KMS-11 (cell line): ENCODE measurements at regions not wholly inside any gene's neighbourhood (a gene's known extent, or its start where the extent isn't known, plus 50 kb on each side); places are given as distances from the start of the nearest gene placed in this dataset.

Experiments used
- H2AFZ ChIP-seq: fragments of 200-600 bp; sonication (generic); 2 replicates; pipeline ENCODE4 v1.6.1; 2016; ENCODE audit warnings: antibody characterized with exemption, mixed run types, low read depth
- H3K27ac ChIP-seq: fragments of 200-600 bp; sonication (generic); 2 replicates; pipeline ENCODE4 v1.6.1; 2016; ENCODE audit warnings: mild to moderate bottlenecking, mixed run types
- H3K27me3 ChIP-seq: fragments of 200-600 bp; sonication (generic); 2 replicates; pipeline ENCODE4 v1.6.1; 2017; ENCODE audit warnings: mild to moderate bottlenecking, low read depth, mixed run types, moderate library complexity; ENCODE audit not compliant: insufficient read depth
- H3K36me3 ChIP-seq: fragments of 200-600 bp; sonication (generic); 2 replicates; pipeline ENCODE4 v1.6.1; 2017; ENCODE audit warnings: mild to moderate bottlenecking, mixed run types; ENCODE audit not compliant: insufficient read depth
- H3K4me1 ChIP-seq: fragments of 200-600 bp; sonication (generic); 2 replicates; pipeline ENCODE4 v1.6.1; 2016; ENCODE audit warnings: mild to moderate bottlenecking, low read depth, mixed run types; ENCODE audit not compliant: poor library complexity, severe bottlenecking
- H3K4me2 ChIP-seq: fragments of 200-600 bp; sonication (generic); 2 replicates; pipeline ENCODE4 v1.7.0; 2016; ENCODE audit warnings: mild to moderate bottlenecking, mixed run types
- H3K4me3 ChIP-seq: fragments of 200-600 bp; sonication (generic); IDR thresholded peaks from 2 replicates; pipeline ENCODE4 v1.6.1; 2017; ENCODE audit warnings: low read depth, low read length, mixed read lengths; ENCODE audit not compliant: insufficient read depth
- H3K79me2 ChIP-seq: fragments of 200-600 bp; sonication (generic); 2 replicates; pipeline ENCODE4 v1.6.1; 2016; ENCODE audit warnings: low read depth, mixed run types; ENCODE audit not compliant: insufficient read depth
- H3K9ac ChIP-seq: fragments of 200-600 bp; sonication (generic); 2 replicates; pipeline ENCODE4 v1.6.1; 2016; ENCODE audit warnings: mild to moderate bottlenecking, mixed run types
- H4K20me1 ChIP-seq: fragments of 200-600 bp; sonication (generic); 2 replicates; pipeline ENCODE4 v1.6.1; 2016; ENCODE audit warnings: mild to moderate bottlenecking, mixed run types; ENCODE audit not compliant: insufficient read depth
- TF ChIP-seq, protein P1 (sequence below): fragments of 200-600 bp; sonication (generic); conservative IDR thresholded peaks from 2 replicates; pipeline ENCODE4 v1.6.1; 2017; ENCODE audit warnings: low read depth, mild to moderate bottlenecking, antibody characterized with exemption, low read length, moderate library complexity, mixed read lengths

DNA sequence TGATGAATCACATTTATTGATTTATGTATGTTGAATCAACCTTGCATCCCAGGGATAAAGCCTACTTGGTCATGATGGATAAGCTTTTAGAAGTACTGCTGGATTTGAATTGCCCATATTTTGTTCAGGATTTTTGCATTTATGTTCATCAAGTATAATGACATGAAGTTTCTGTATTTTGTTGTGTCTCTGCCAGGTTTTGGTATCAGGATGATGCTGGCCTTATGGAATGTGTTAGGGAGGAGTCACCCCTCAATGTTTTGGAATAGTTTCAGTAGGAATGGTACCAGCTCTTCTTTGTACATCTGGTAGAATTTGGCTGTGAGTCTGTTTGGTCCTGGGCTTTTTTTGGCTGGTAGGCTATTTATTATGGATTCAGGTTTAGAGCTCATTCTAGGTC is 1643.1 kb upstream of the B3GALT2 start:
- H3K27me3 ChIP-seq = no peaks in the 10 kb centered on the region
- peak overlapping the region; percentile 75 for H3K27ac ChIP-seq
- no peaks in the 10 kb centered on the region for H3K79me2 ChIP-seq
- H3K9ac ChIP-seq = peak overlapping the region; percentile 15; the same call in 1 of the 2 replicates
- no peaks in the 10 kb centered on the region for H4K20me1 ChIP-seq
- H3K4me2 ChIP-seq = peak overlapping the region; percentile 81
- no peaks in the 10 kb centered on the region for H3K36me3 ChIP-seq
- peak overlapping the region; percentile 70; the same call in 1 of the 2 replicates for H2AFZ ChIP-seq
- no peak overlapping the region for H3K4me3 ChIP-seq
- TF ChIP-seq, protein P1, sequence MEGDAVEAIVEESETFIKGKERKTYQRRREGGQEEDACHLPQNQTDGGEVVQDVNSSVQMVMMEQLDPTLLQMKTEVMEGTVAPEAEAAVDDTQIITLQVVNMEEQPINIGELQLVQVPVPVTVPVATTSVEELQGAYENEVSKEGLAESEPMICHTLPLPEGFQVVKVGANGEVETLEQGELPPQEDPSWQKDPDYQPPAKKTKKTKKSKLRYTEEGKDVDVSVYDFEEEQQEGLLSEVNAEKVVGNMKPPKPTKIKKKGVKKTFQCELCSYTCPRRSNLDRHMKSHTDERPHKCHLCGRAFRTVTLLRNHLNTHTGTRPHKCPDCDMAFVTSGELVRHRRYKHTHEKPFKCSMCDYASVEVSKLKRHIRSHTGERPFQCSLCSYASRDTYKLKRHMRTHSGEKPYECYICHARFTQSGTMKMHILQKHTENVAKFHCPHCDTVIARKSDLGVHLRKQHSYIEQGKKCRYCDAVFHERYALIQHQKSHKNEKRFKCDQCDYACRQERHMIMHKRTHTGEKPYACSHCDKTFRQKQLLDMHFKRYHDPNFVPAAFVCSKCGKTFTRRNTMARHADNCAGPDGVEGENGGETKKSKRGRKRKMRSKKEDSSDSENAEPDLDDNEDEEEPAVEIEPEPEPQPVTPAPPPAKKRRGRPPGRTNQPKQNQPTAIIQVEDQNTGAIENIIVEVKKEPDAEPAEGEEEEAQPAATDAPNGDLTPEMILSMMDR = no peak
- peaks cover 87% of the 10 kb centered on the region for H3K4me1 ChIP-seq

DNA sequence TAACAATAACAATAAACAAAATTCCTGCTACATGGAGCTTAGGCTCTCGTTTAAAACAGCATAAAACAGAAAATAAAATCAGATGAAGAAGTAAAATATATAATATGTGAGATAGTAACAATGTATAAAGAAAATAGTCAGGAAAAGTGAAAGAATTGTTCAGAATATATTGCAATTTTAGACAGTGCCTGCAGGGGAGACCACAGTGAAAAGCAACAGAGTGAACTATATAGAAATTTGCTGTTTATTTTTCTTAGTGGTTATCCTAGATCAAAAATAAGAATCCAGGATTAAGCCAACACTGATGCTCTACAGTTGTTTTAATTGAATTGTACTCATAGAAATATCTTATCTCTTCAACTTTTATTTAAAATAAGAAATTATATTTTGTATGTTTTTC is 1639.0 kb upstream of the B3GALT2 start:
- H3K36me3 ChIP-seq = no peaks in the 10 kb centered on the region
- no peak overlapping the region for H2AFZ ChIP-seq
- H4K20me1 ChIP-seq = no peaks in the 10 kb centered on the region
- H3K4me3 ChIP-seq = no peak overlapping the region
- H3K27ac ChIP-seq = no peak overlapping the region
- H3K4me1 ChIP-seq = peaks cover 47% of the 10 kb centered on the region
- TF ChIP-seq, protein P1 = peak; percentile 43; the same call in 1 of the 2 replicates
- H3K4me2 ChIP-seq = no peak overlapping the region
- no peak overlapping the region for H3K9ac ChIP-seq
- H3K27me3 ChIP-seq = no peaks in the 10 kb centered on the region
- no peaks in the 10 kb centered on the region for H3K79me2 ChIP-seq

DNA sequence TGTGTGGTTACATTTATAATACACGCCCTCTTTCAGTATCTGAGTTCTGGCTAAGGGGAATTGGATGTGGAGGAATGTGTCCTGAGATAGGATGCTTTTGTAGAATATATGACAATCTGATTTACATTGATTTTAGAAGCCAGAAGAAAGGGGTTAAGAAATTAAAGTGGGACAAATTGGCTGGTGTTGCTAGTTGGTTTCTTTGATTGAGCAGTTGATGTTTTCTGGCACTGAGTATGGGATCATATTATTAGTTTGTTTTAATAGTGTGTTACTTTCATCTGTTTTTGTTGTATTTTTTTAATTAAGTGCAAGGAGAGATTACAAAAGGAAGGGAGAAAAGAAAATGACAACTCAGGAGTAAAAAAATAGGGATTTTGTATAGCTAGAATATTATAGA is 1634.7 kb upstream of the B3GALT2 start:
- Histone ChIP-seq H3K27ac (no peak overlapping the region), H3K4me3 (no peak overlapping the region), H3K27me3 (no peaks in the 10 kb centered on the region), H4K20me1 (no peaks in the 10 kb centered on the region), H3K79me2 (no peaks in the 10 kb centered on the region), H3K36me3 (no peaks in the 10 kb centered on the region), H3K4me2 (no peak overlapping the region), H3K4me1 (peaks cover 20% of the 10 kb centered on the region), H3K9ac (no peak overlapping the region), H2AFZ (no peak overlapping the region)
- TF ChIP-seq, protein P1 = no peak

DNA sequence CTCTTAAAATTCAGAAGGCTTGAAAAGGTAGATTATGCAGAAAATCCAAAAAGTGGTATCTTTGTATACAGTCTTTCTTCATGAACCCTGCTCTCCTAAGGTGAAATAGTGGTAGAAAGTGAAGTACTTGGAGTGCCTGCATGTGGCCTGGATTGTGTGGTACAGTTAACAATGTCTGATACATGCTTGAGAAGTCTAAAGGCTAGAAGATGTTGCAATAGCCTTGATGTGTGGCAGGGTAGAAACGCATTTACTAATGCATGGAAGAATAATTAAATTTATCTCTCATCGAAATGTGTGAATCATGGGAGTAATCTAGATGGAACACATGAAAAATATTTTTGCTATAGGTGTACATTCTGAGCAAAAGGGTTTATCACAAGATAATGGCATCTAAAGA is 1632.3 kb upstream of the B3GALT2 start:
- H2AFZ ChIP-seq = no peak overlapping the region
- no peak overlapping the region for H3K27ac ChIP-seq
- no peak overlapping the region for H3K4me3 ChIP-seq
- no peaks in the 10 kb centered on the region for H3K36me3 ChIP-seq
- no peak overlapping the region for H3K4me2 ChIP-seq
- TF ChIP-seq, protein P1 = no peak
- H4K20me1 ChIP-seq = no peaks in the 10 kb centered on the region
- H3K9ac ChIP-seq = no peak overlapping the region
- no peaks in the 10 kb centered on the region for H3K27me3 ChIP-seq
- no peaks in the 10 kb centered on the region for H3K79me2 ChIP-seq
- peaks cover 11% of the 10 kb centered on the region for H3K4me1 ChIP-seq
